HCT116 (cell line): ENCODE measurements at regions not wholly inside any gene's neighbourhood (a gene's known extent, or its start where the extent isn't known, plus 50 kb on each side); places are given as distances from the start of the nearest gene placed in this dataset.

Source experiments
- ATAC-seq: fragments of 200-7000 bp; cut with Tn5 transposase; 2 replicates; pipeline ENCODE4 v1.9.1; 2020; ENCODE audit warnings: mild to moderate bottlenecking, moderate library complexity
- BruUV-seq: library from RNA; stranded (reverse); fragments of 400-500 nt; replicated peaks from 2 replicates; lab custom pipeline; 2021; lab: Mats Ljungman, UMichigan
- CTCF ChIA-PET: fragments of 300-600 bp; sonication (Branson Sonifier 250); formaldehyde crosslinking; loops from one replicate; lab custom pipeline; 2021; ENCODE audit warnings: antibody characterized with exemption; lab: Charles Lee
- POLR2A ChIA-PET: fragments of 300-600, 350-600 bp; sonication (Branson Sonifier 250); formaldehyde crosslinking; loops from one replicate; lab custom pipeline; 2021; ENCODE audit warnings: antibody characterized with exemption; lab: Charles Lee
- RAD21 ChIA-PET, 2 experiments: fragments of 300-600 bp; sonication (Branson Sonifier 250); formaldehyde crosslinking; loops; one replicate each; lab custom pipeline; 2023; ENCODE audit warnings: low total read pairs in 2 of 2; ENCODE audit not compliant: uncharacterized antibody in 2 of 2, unreplicated experiment in 2 of 2, low non-redundant PET in 1 of 2; lab: Charles Lee
- DNase-seq: peaks from one replicate; pipeline ENCODE4 v3.0.0-alpha.2; 2010; ENCODE audit warnings: low read depth, low spot score
- H2AFZ ChIP-seq: fragments of 200-600 bp; shearing (Covaris generic), sonication (generic); 2 replicates; pipeline ENCODE4 v1.6.1; 2017; ENCODE audit warnings: low read depth, mixed run types, mixed read lengths, antibody characterized with exemption, low read length; ENCODE audit not compliant: poor library complexity, severe bottlenecking
- H3K27ac ChIP-seq: 2 replicates; pipeline ENCODE4 v1.5.1; 2012; ENCODE audit warnings: low read depth, low read length
- H3K27me3 ChIP-seq: fragments of 200-600 bp; sonication (generic); 2 replicates; pipeline ENCODE4 v1.6.1; 2016; ENCODE audit warnings: mixed run types, low read length, mixed read lengths; ENCODE audit not compliant: insufficient read depth
- H3K36me3 ChIP-seq, 2 experiments: fragments of 200-500 bp in 1 of 2; fragments of 200-600 bp in 1 of 2; sonication (Bioruptor generic) in 1 of 2; sonication (generic) in 1 of 2; 2 replicates each; pipeline versions ENCODE4 v1.5.1 to v1.6.1; 2014 to 2016; ENCODE audit warnings: low read length in 2 of 2, inconsistent platforms in 1 of 2, mixed read lengths in 1 of 2, mixed run types in 1 of 2; ENCODE audit not compliant: insufficient read depth in 2 of 2, control insufficient read depth in 1 of 2
- H3K4me1 ChIP-seq, 2 experiments: fragments of 200-600 bp in 1 of 2; sonication (generic) in 1 of 2; 2 replicates each; pipeline versions ENCODE4 v1.5.1 to v1.6.1; 2012 to 2017; ENCODE audit warnings: low read length in 2 of 2, inconsistent platforms in 1 of 2, mild to moderate bottlenecking in 1 of 2, mixed read lengths in 1 of 2, mixed run types in 1 of 2, moderate library complexity in 1 of 2; ENCODE audit not compliant: insufficient read depth in 2 of 2, control insufficient read depth in 1 of 2
- H3K4me2 ChIP-seq: fragments of 200-600 bp; sonication (generic); 2 replicates; pipeline ENCODE4 v1.6.1; 2017; ENCODE audit warnings: mixed run types, low read length, mixed read lengths
- H3K4me3 ChIP-seq, 2 experiments: fragments of 200-600 bp in 1 of 2; sonication (generic) in 1 of 2; replicated peaks in 1 of 2; 2 replicates each; pipeline ENCODE4 v1.5.1; 2011 to 2016; ENCODE audit warnings: low read length in 2 of 2, control low read depth in 1 of 2, low read depth in 1 of 2, mild to moderate bottlenecking in 1 of 2, mixed read lengths in 1 of 2, mixed run types in 1 of 2
- H3K79me2 ChIP-seq: fragments of 200-600 bp; sonication (generic); 2 replicates; pipeline ENCODE4 v1.6.1; 2017; ENCODE audit warnings: mild to moderate bottlenecking, mixed run types, low read length, moderate library complexity, mixed read lengths; ENCODE audit not compliant: insufficient read depth
- H3K9ac ChIP-seq: fragments of 200-600 bp; sonication (generic); 2 replicates; pipeline ENCODE4 v1.6.1; 2016; ENCODE audit warnings: low read length, mixed read lengths
- H3K9me2 ChIP-seq: fragments of 200-600 bp; sonication (generic), shearing (Covaris generic); 2 replicates; pipeline ENCODE4 v1.6.1; 2017; ENCODE audit warnings: mixed run types, mild to moderate bottlenecking, moderate library complexity; ENCODE audit not compliant: insufficient read depth
- H3K9me3 ChIP-seq, 2 experiments: fragments of 200-500 bp in 1 of 2; fragments of 200-600 bp in 1 of 2; sonication (Bioruptor generic) in 1 of 2; sonication (generic) in 1 of 2; 2 replicates each; pipeline ENCODE4 v1.6.1; 2014 to 2017; ENCODE audit warnings: low read length in 2 of 2, mixed read lengths in 2 of 2, inconsistent platforms in 1 of 2, low read depth in 1 of 2, mild to moderate bottlenecking in 1 of 2, mixed run types in 1 of 2, moderate library complexity in 1 of 2; ENCODE audit not compliant: control insufficient read depth in 1 of 2, insufficient read depth in 1 of 2
- H4K20me1 ChIP-seq: fragments of 200-600 bp; sonication (generic), shearing (Covaris generic); 2 replicates; pipeline ENCODE4 v1.6.1; 2017; ENCODE audit warnings: mixed run types, mild to moderate bottlenecking, moderate library complexity; ENCODE audit not compliant: insufficient read depth
- ATF3 ChIP-seq: IDR thresholded peaks from 2 replicates; pipeline ENCODE4 v1.6.1; 2012
- CBX3 ChIP-seq: IDR thresholded peaks from 2 replicates; pipeline ENCODE4 v1.6.1; 2012; ENCODE audit warnings: low read depth
- CEBPB ChIP-seq: IDR thresholded peaks from 2 replicates; pipeline ENCODE4 v1.6.1; 2012; ENCODE audit warnings: low read depth
- CTCF ChIP-seq, 3 experiments: fragments of 200-600 bp in 1 of 3; sonication (generic) in 1 of 3; IDR thresholded peaks in 2 of 3; conservative IDR thresholded peaks in 1 of 3; 2 replicates each; pipeline ENCODE4 v1.5.1; 2012 to 2017; ENCODE audit warnings: low read depth in 2 of 3, low read length in 2 of 3, antibody characterized with exemption in 1 of 3, borderline replicate concordance in 1 of 3, control low read depth in 1 of 3, mild to moderate bottlenecking in 1 of 3, mixed read lengths in 1 of 3, mixed run types in 1 of 3, moderate library complexity in 1 of 3; ENCODE audit not compliant: insufficient read depth in 1 of 3
- EGR1 ChIP-seq: IDR thresholded peaks from 2 replicates; pipeline ENCODE4 v1.6.1; 2012; ENCODE audit warnings: low read depth
- ELF1 ChIP-seq: IDR thresholded peaks from 2 replicates; pipeline ENCODE4 v1.6.1; 2012; ENCODE audit warnings: low read depth, borderline replicate concordance
- EZH2 ChIP-seq: fragments of 200-600 bp; sonication (generic); IDR thresholded peaks from 2 replicates; pipeline ENCODE4 v1.6.1; 2017; ENCODE audit warnings: antibody characterized with exemption, mixed run types
- FOSL1 ChIP-seq: IDR thresholded peaks from 2 replicates; pipeline ENCODE4 v1.6.1; 2012; ENCODE audit warnings: low read depth
- MAX ChIP-seq: IDR thresholded peaks from 2 replicates; pipeline ENCODE4 v1.6.1; 2012
- POLR2A ChIP-seq: IDR thresholded peaks from 2 replicates; pipeline ENCODE4 v1.7.0; 2011; ENCODE audit warnings: borderline replicate concordance; ENCODE audit not compliant: insufficient read depth, insufficient read length; ENCODE audit errors: extremely low read depth
- POLR2AphosphoS5 ChIP-seq: IDR thresholded peaks from 2 replicates; pipeline ENCODE4 v1.6.1; 2011; ENCODE audit warnings: mild to moderate bottlenecking, low read depth, low read length, moderate library complexity
- RAD21 ChIP-seq: IDR thresholded peaks from 2 replicates; pipeline ENCODE4 v1.6.1; 2012; ENCODE audit warnings: low read depth, mild to moderate bottlenecking
- REST ChIP-seq: IDR thresholded peaks from 2 replicates; pipeline ENCODE4 v1.6.1; 2012; ENCODE audit warnings: low read depth
- SIN3A ChIP-seq: IDR thresholded peaks from 2 replicates; pipeline ENCODE4 v1.6.1; 2012; ENCODE audit warnings: low read depth
- SP1 ChIP-seq: IDR thresholded peaks from 2 replicates; pipeline ENCODE4 v1.6.1; 2012; ENCODE audit warnings: low read depth
- TCF7L2 ChIP-seq: IDR thresholded peaks from 2 replicates; pipeline ENCODE4 v1.7.0; 2011; ENCODE audit warnings: borderline replicate concordance, inconsistent platforms; ENCODE audit not compliant: insufficient read depth, insufficient read length; ENCODE audit errors: extremely low read depth
- YY1 ChIP-seq: IDR thresholded peaks from 2 replicates; pipeline ENCODE4 v1.6.1; 2011; ENCODE audit warnings: low read length, low read depth, moderate library complexity, mild to moderate bottlenecking; ENCODE audit not compliant: insufficient replicate concordance; ENCODE audit errors: extremely low read depth
- ZBTB33 ChIP-seq: IDR thresholded peaks from 2 replicates; pipeline ENCODE4 v1.6.1; 2011; ENCODE audit warnings: mild to moderate bottlenecking, low read length, moderate library complexity; ENCODE audit not compliant: insufficient replicate concordance; ENCODE audit errors: extremely low read depth
- ZFX ChIP-seq: fragments of 450-650 bp; IDR thresholded peaks from 2 replicates; pipeline ENCODE4 v1.6.1; 2017
- intact Hi-C: fragments of 100-400 bp; cut with micrococcal nuclease; formaldehyde crosslinking; loops from 2 replicates; pipeline ENCODE4 v1.10.0; 2022

GRCh38 chr12:132407992-132408391 is 78.6 kb upstream of the GALNT9 start:
- ATAC-seq (no peak), DNase-seq (no peak)
- no peaks in the 10 kb centered on the region for H3K79me2 ChIP-seq
- H3K9me3 ChIP-seq: no peaks in the 10 kb centered on the region
- no peaks in the 10 kb centered on the region for H3K9me2 ChIP-seq
- ChIA-PET CTCF (no interaction called here), POLR2A (no interaction called here), RAD21 (no interaction called here)
- no peaks in the 10 kb centered on the region for H3K27me3 ChIP-seq
- BruUV-seq: no TSS peak
- H3K36me3 ChIP-seq: no peaks in the 10 kb centered on the region
- no peaks in the 10 kb centered on the region for H4K20me1 ChIP-seq
- no peak overlapping the region for H2AFZ ChIP-seq
- H3K4me2 ChIP-seq: no peak overlapping the region
- intact Hi-C loops: no loop called here
- H3K4me3 ChIP-seq: no peak overlapping the region
- H3K27ac ChIP-seq: no peak overlapping the region
- TF ChIP-seq SIN3A (no peak), CTCF (IDR thresholded peaks at IDR 0.05 in 2 of 3, conservative IDR thresholded peaks at IDR 0.05 in 1 of 3; ENCODE audit: borderline replicate concordance in 1 of 3, insufficient read depth in 1 of 3, low read depth in 2 of 3, low read length in 2 of 3) (no peak), ZBTB33 (no peak), FOSL1 (no peak), REST (no peak), POLR2AphosphoS5 (no peak), POLR2A (no peak), ATF3 (no peak), SP1 (no peak), ZFX (no peak), EGR1 (no peak), YY1 (no peak), ELF1 (no peak), EZH2 (no peak), CEBPB (no peak), MAX (no peak), RAD21 (no peak), TCF7L2 (no peak), CBX3 (no peak)
- H3K9ac ChIP-seq: no peak overlapping the region
- H3K4me1 ChIP-seq: no peaks in the 10 kb centered on the region
